HG03354 (cell line): ENCODE measurements at regions not wholly inside any gene's neighbourhood (a gene's known extent, or its start where the extent isn't known, plus 50 kb on each side); places are given as distances from the start of the nearest gene placed in this dataset.
"Not testable (repeated sequence)": the region's sequence is repeated elsewhere in the genome, so short reads cannot be mapped to it uniquely, and the experiment has no call there.

Source experiments
- ATAC-seq: cut with Tn5 transposase; IDR thresholded peaks from one replicate; pipeline ENCODE4 v1.9.1; 2021; ENCODE audit warnings: mild to moderate bottlenecking; ENCODE audit not compliant: unreplicated experiment, poor library complexity, severe bottlenecking

DNA sequence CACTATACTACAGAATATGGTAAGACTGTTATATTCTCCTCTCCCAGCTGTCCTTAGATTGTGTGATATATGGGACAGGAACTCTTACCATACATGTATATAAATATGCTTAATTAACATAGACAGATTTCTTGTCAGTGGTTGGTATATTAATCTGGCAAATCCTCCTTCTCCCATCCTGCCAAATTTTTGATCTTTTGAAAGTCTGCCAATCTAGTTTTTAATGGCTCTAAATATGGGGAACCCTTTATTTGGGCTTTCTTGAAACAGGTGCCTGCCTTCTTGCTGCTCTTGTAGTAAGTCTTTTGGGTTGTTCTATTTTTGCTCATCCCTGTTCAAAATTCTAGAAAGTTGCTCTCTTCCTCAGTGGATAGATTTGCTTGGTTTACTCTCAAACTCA lies 63.5 kb downstream of the SPATA31D1 start:
- no peak for ATAC-seq

DNA sequence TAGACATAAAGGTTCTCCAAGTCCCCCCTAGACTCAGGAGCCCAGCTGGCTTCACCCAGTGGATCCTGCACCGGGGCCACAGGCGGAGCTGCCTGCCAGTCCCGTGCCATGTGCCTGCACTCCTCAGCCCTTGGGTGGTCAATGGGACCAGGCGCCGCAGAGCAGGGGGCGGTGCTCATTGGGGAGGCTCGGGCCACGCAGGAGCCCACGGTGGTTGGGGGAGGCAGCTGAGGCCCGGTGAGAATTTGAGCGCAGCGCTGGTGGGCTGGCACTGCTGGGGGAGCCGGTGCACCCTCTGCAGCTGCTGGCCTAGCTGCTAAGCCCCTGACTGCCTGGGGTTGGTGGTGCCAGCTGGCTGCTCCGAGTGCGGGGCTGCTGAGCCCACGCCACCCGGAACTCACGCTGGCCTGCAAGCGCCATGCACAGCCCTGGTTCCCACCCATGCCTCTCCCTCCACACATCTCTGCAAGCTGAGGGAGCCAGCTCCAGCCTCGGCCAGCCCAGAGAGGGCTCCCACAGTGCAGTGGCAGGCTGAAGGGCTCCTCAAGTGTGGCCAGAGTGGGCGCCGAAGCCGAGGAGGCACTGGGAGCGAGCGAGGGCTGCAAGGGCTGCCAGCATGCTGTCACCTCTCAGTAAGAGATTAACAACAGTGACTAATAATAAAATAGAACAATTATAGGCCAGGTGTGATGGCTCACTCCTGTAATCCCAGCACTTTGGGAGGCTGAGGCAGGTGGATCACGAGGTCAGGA lies 65.9 kb downstream of the SPATA31D1 start:
- ATAC-seq, result no peak

DNA sequence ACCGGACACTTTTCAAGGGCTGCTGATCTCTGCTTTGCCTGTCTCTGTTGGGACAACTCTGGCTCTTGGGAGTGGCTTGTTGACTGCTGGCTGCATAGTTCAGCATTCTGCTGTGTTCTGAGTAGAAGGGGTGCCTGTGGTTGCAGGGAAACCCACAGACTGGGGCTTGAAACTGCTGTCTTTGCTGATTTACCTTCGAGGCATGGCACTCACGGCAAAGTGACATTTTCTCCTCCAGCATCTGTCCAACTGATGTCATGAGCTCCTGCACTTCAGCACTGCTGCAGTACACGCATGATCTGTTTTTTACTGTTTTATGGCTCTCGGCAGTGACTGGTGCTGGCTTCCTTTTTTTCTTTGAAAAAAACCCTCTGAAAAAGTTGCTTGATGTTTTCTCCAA lies 69.2 kb downstream of the SPATA31D1 start:
- ATAC-seq, result no peak

GRCh38 chr9:82061801-82062200 lies 73.2 kb downstream of the SPATA31D1 start:
- not testable (repeated sequence) for ATAC-seq

- ATAC-seq, result no peak
Observed at GRCh38 chr9:82062245-82062644, 73.7 kb downstream of the SPATA31D1 start.

DNA sequence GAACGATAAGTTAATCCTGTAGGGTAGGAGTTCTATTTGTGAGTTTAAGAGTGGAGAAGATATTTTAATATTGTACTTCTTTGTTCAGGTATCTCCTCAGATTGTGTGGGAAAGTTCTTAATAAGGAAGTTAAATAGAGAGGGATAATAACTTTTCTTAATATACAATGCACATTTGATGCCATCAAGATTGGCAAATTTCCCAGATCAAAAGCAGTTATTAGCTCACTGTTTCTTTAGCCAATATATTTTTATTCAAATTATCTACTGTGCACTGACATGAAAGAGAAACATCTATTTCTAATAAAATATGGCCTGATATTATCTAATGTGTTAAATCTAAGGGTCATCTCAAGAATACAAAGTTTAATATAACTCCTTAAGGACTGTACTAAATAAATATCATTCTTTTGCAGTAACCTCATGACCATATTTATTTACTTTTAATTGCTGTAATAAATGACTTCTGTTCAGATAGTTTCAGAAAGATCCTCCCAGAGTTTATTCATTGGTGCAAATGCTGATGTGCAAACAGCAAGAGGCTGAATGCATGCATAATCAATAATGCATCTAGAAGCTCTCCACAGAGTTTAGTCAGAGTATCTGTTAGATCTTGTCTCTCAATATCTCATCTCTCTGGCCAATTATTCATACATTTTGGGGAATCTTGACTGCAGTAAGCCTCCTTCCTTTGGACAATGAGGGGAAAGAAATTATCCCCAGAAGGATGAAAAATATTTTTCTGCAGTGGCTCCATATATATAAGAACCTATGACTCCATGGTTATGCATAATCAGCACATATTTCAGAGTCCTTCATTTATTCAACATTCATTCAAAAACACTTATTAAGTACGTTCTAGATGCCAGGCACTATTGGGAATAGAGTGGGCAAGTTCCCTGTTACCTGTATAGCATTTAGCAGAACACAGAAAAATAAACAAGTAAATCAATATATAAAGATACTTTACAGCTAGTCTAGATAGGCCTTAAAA lies 85.3 kb downstream of the SPATA31D1 start:
- no peak for ATAC-seq

DNA sequence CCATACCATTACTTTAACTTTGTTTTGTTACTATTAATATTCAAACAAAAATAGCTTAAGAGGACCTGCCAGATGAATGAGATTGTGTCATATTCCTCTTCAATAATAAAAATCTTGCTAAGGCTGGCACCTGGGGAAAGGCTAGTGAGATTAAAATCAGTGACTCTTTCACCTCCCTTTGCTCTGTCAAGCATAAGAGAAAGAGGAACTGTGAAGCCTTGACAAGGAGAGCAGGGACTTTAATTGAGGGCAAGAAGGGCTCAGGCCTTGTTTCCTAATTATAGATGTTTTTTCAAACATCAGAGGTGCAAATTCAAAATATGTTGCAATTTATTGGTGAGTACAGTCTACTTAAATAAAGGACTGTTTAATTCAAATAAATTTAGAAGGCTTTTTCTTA lies 91.7 kb downstream of the SPATA31D1 start:
- peak; percentile 74 for ATAC-seq

- no peak for ATAC-seq
Observed at GRCh38 chr9:82081496-82081895, 92.9 kb downstream of the SPATA31D1 start.

- ATAC-seq, result no peak
Observed at GRCh38 chr9:82082563-82082962, 94.0 kb downstream of the SPATA31D1 start.

DNA sequence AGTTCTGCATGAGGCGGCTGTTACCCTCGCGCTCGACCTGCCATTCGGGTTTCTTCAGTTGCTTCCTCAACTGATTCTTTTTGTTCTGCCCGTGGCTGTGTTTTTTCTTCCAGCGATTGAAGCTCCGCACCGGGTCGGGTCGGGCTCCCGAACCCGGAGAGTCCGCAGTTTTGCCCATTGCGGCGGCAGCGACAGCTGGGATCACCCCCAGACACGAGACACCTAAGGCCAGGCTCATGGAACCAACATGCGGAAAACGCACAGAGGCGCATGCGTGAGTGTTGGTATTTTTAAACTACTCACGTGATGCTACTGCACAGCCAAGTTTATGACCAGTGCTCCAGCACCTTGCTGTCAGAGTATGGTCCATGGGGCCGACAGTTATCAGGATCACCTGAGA lies 100.0 kb downstream of the SPATA31D1 start:
- no peak for ATAC-seq

- no peak for ATAC-seq
Observed at GRCh38 chr9:82090046-82090445, 101.5 kb downstream of the SPATA31D1 start.

DNA sequence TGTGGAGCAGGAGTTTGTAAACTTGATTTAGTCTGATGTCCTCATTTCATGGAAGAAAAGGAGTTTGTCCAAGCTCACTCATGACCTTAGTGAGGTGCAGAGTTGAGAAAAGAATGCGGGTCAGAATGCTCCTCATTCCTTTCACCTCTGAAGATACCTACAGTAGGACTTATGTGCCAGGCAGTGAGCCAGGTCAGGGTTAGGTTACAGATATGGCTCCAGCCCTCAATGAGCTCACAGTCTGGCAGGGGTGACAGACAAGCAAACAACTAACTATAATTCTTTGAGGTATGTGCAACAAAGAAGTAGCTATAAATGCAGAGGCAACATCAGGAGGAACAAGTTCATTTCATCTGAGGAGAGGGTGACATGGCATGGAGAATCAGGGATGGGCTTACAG lies 102.5 kb downstream of the SPATA31D1 start:
- ATAC-seq, result no peak

DNA sequence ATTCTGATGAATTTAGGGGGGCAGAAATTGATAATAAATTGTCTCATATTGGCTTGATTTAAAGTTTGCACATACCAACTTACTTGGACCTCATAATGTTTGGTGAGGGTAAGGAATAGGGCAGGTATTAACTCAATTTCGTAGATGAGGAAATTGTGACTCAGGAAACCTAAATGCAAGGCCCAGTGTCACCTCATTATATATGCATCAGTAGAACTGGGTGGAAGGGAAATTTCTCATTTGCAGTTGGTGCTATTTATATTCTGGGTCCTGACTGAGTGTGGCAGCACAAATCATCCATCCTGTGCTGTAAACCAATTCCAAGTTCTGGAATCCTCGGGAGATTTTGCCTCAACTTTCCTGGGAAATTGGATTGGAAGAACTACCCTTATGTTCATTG lies 103.0 kb downstream of the SPATA31D1 start:
- ATAC-seq, result no peak

DNA sequence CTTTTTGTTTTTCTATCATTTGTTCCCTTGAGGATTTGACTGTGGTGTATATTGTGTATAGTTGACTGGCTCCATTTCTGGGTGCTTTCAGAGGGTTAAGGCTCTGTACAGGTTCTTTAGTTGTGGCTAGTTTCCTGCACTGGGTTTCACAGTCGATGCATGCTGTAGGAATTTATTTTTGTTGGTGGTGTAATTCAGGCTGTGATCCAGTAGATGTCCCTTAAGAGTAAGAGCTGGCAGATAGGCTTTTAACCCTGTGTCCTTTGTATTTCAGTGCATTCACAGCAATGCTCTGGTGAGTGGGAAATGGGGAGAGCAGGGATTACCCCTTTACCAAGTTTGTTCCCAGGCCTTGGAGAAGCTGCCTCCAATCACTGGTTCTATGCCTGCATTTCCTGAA lies 112.9 kb downstream of the SPATA31D1 start:
- no peak for ATAC-seq

DNA sequence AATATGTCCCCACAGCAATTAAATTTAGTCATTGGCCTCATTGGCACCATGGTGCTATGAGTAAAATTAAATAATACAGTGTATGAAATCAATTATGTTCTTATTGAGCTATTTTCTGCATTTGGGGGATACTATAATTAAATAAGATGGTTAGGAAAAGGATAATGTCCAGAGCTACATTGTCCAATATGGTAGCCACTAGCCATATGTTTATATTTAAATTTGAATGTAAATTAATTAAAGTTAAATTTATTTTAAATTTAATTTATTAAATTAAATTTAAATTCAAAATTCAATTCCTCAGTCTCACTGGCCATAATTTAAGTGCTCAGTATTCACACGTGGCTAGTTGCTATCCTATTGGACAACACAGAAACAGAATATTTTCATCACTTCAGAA lies 115.7 kb downstream of the SPATA31D1 start:
- ATAC-seq, result no peak

- ATAC-seq, result no peak
Observed at GRCh38 chr9:82105729-82106128, 117.2 kb downstream of the SPATA31D1 start.

GRCh38 chr9:82106536-82106935 lies 118.0 kb downstream of the SPATA31D1 start:
- ATAC-seq, result no peak

GRCh38 chr9:82108474-82108873 lies 119.9 kb downstream of the SPATA31D1 start:
- ATAC-seq, result no peak

- ATAC-seq, result no peak
Observed at GRCh38 chr9:82108941-82109340, 120.4 kb downstream of the SPATA31D1 start.

GRCh38 chr9:82109626-82110025 lies 121.1 kb downstream of the SPATA31D1 start:
- ATAC-seq, result no peak

GRCh38 chr9:82110881-82111280 lies 122.3 kb downstream of the SPATA31D1 start:
- no peak for ATAC-seq
